GM19452 (cell line): ENCODE measurements at regions not wholly inside any gene's neighbourhood (a gene's known extent, or its start where the extent isn't known, plus 50 kb on each side); places are given as distances from the start of the nearest gene placed in this dataset.
A peak's percentile ranks its signal among the peaks of the same experiment; 100 is the strongest.
"Not testable (repeated sequence)": the region's sequence is repeated elsewhere in the genome, so short reads cannot be mapped to it uniquely, and the experiment has no call there.

Source experiments
- ATAC-seq: cut with Tn5 transposase; IDR thresholded peaks from one replicate; pipeline ENCODE4 v1.9.1; 2021; ENCODE audit not compliant: unreplicated experiment

DNA sequence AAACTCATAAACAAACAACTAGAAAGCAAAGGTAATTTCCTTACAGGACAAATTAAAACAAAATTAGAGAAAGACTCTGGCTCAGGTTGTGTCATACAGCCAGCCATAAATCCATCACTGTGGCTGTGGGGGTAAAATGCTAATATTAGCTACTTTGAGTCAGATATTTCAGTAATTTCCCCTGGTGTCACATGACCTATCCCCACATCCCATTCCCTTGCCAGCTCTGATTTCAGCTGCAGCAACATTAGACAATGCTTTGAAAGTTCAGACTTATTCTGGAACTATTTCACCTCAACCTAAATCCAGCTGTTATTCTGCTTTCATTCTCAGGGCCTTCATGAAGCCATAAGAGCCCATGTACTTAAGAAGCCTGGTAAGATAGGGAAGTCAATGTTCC lies 55.3 kb downstream of the RPL10L start:
- no peak for ATAC-seq

DNA sequence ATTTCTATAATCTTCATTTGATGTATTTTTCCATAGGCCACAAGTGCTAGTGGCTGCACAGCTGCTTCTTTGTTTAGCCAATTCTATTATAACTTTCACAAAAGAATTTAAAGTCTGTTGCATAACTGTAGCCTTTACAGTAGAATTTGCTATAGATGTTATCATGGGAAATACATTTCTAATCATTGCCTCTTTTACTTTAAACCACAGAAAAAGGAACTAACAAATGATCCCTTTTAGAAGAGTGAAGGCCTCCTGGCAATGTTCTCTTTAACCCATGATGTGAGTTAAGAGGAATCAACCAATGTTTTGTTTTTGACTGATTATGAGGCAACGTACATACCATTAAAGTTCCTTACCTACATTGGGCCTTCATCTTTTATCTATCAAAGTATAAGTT lies 68.8 kb downstream of the RPL10L start:
- ATAC-seq, result no peak

GRCh38 chr14:46581036-46581671 lies 70.4 kb downstream of the RPL10L start:
- no peak for ATAC-seq

GRCh38 chr14:46574978-46575375 lies 76.6 kb downstream of the RPL10L start:
- no peak for ATAC-seq

GRCh38 chr14:46574221-46574977 lies 77.2 kb downstream of the RPL10L start:
- ATAC-seq, result no peak

DNA sequence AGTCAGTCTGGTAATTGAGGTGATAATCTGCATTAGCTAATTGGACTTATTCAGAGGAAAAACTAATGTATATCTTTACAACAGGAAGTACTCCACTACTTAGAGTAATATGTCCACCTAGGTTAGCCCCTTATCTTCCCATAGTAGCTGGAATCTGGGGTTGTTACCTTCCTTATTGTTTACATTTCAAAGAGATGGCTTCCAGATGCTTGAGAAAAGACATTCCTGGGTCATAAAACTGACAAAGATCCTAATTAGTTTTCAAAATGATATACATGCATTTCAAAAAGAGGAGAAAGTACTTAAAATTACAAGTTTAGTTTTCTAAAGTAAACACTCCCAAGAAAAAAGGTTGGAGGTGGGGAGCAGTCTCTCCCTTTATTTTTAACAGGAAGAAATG lies 78.1 kb downstream of the RPL10L start:
- ATAC-seq, result no peak

DNA sequence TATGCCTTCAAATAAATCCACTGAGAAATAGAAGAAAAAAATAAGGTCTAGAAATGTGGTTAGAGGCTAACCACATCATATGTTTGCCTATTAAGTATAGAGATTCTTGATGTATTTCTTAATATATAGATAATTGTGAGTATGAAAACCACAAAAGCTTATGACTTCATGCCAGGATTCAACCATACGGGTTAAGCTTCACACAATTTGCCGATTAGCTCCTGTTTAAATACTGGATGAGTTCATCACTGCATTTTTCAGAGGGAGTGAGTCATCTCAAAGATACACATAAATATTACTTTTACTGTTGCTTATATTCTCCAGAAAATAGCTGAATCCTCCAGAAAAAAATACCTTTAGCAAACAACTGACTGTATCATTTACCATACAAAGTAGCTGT lies 79.6 kb downstream of the RPL10L start:
- ATAC-seq, result no peak

DNA sequence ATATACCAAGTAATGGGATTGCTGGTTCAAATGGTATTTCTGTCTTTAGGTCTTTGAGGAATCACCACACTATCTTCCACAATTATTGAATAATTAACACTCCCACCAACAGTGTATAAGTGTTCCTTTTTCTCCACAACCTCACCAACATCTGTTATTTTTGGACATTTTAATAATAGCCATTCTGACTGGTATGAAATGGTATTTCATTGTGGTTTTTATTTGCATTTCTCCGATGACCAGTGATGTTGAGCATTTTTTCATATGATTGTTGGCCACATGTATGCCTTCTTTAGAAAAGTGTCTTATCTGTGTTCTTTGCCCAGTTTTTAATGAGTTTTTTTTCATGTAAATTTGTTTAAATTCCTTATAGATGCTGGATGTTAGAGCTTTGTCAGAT lies 83.4 kb downstream of the RPL10L start:
- ATAC-seq, result not testable (repeated sequence)

DNA sequence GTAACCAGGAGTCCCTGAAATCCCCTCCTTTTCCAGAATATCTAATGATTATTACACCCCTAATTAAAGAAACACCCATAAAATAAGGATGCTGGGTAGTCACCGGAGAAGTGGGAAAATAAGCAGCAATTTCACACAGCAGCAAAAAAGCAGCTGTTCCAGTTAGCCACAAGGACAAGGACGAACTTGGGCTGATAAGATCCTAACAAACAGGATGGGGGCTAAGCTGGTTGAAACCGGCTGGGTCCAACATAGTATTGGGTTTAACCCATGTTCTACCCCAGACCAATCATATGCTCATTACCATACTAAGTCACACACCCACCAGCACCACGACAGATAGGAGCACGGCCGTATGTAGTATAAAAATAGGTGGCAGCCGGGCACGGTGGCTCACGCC lies 100.7 kb downstream of the RPL10L start:
- ATAC-seq, result no peak

GRCh38 chr14:46540986-46541385 lies 110.6 kb downstream of the RPL10L start:
- ATAC-seq, result no peak

GRCh38 chr14:46519121-46519520 lies 132.5 kb downstream of the RPL10L start:
- ATAC-seq, result no peak

GRCh38 chr14:46508752-46509151 lies 142.8 kb downstream of the RPL10L start:
- not testable (repeated sequence) for ATAC-seq

GRCh38 chr14:46499521-46499920 lies 152.1 kb downstream of the RPL10L start:
- no peak for ATAC-seq

DNA sequence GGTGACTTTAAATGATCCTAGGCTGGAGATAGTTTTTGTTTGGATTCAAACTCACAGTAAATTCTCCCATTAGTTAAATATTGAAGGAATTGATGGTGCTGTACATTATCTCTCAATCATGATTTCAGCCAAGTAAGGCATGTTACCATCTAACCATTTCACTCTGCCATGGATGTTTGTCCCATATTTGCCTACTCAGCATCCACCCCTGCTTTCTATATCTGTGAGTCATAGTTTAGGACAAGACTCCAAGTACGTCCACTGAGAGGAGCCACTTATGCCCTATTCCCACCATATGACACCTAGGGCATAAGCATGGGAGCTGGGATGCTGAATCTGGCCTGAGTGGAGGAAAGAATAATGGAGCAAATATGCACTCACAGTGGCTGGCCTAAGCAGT lies 155.2 kb downstream of the RPL10L start:
- no peak for ATAC-seq

DNA sequence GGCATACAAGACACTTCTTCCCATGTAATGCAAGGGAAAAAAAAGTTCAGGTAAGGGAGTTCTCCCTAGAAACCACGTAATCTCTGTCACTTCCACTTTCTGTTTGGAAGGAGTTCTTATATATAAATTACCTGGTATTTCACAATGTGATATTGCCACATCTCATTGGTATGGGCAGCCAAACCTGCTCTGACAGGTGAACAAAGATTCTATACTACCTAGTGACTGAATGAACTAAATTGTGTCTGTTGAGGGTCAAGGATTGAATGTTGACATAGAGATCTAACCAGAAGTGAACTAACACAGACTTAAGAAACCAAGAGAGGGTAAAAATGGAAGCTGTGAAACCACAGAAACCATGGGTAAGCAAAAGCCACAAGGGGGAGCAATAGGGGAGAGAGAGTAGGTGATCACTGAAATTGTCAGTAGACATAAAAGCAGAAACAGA lies 161.3 kb downstream of the RPL10L start:
- ATAC-seq, result peak; percentile 95

- ATAC-seq, result no peak
Observed at GRCh38 chr14:46488374-46488773, 163.2 kb downstream of the RPL10L start.

DNA sequence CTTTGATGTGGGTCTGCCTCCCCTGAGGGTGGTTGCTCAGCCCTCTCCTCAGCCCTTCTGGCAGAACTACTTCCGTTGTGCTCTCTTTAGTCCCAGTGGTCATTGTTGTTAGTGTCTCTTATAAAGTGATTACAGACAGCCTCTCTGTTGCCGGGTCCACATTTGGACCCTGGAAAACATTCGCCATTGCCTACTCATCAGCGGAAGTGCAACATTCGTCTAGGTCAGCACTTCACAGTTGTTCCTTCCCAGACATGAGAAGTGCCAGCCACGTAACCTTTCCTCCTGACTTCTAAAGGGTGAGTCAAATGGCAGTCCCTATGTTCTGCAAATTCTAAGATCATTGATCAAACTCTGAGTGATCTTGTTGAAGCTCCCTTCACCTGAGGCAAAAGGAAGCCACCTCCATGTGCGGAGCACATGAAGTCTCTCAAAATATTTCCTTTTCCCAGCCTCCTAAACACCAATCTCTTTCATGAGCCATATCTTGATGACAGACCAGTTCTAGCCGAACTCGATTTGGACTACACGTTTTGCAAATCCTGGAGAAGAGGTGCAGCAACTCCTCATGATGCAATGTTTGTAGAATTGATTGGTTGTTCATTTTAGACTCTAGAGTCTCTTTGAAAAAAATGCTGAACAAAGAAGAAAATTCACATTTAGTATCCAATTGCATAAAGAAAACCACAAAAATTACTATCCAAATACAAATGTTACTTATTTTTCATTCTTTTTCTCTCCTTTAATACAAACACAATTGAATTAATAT lies 163.8 kb downstream of the RPL10L start:
- ATAC-seq, result no peak

DNA sequence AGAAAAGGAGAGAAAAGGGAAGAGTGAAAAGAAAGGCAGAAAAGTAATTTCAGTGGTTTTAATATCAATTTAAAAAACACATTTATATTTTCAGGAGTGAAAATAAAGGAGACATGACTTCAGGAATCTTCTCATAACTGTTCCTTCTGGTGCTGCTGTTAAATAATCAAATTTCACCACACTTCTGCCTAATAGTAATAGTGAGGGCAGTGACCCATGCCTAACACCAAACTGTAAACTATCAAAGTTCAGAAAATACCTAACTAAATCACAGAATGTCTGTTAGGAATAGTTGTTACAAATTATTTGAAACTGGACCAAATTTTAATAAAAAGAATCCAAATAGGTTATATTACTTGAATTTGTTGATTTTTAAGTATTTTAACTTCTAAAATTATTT lies 169.4 kb downstream of the RPL10L start:
- no peak for ATAC-seq

- no peak for ATAC-seq
Observed at GRCh38 chr14:46480817-46481216, 170.8 kb downstream of the RPL10L start.

DNA sequence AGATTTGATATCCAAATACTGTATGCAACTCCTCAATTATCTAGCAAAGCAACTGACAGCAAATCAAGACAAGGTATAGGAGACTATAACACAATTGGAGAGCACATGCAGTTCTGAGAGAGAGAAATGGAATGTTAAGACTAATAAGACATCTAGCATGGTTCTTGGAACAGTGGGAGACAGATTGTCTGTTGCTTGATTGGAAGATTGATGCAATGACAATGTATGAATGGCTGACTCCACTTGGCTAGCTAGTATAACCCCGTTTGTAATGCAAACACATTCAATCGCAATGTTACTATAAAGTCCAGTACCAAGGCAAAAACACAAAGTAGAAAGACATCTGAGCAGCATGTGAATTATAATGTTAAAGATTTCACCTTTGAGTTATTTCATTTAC lies 179.3 kb downstream of the RPL10L start:
- no peak for ATAC-seq

- no peak for ATAC-seq
Observed at GRCh38 chr14:46464341-46464740, 187.2 kb downstream of the RPL10L start.

DNA sequence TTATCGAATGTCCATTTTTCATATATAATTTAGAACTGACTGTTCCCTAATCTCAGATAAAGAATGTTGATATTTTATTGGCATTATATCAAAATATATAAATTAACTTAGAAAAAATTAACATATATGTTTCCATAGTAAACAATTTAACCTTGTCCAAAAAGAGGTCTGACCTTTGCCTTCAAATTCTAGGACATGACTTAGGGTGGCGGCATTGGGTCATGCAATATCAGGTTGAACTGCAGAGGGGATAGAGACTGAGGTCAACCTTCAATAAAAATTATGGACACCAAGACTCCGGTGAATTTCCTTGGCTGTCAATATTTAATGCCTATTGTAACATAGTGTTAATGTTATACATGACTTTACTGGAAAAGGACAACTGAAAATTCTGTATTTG lies 199.8 kb downstream of the RPL10L start:
- no peak for ATAC-seq
